Thoracic aorta (tissue), 2 donors: ENCODE measurements at regions not wholly inside any gene's neighbourhood (a gene's known extent, or its start where the extent isn't known, plus 50 kb on each side); places are given as distances from the start of the nearest gene placed in this dataset.

ENCODE experiments used
- ATAC-seq: fragments of 150-250 bp; one replicate; pipeline ENCODE4 v1.8.0; 2017; ENCODE audit warnings: low read depth; ENCODE audit not compliant: insufficient number of reproducible peaks, low FRiP score
- DNase-seq: peaks from one replicate; pipeline ENCODE4 v3.0.0-alpha.2; 2020; ENCODE audit warnings: low spot score
- H3K27ac ChIP-seq, 2 donors: fragments of 200-600 bp; sonication (generic); 1 replicate in 1 of 2; 2 replicates in 1 of 2; pipeline ENCODE4 v1.5.1; 2016; ENCODE audit warnings: mild to moderate bottlenecking in 2 of 2, moderate library complexity in 2 of 2
- H3K27me3 ChIP-seq: fragments of 200-600 bp; sonication (generic); replicated peaks from 2 replicates; pipeline ENCODE4 v1.6.0; 2016; ENCODE audit warnings: mild to moderate bottlenecking; ENCODE audit not compliant: insufficient read depth
- H3K36me3 ChIP-seq: fragments of 200-600 bp; sonication (generic); one replicate; pipeline ENCODE4 v1.5.1; 2016
- H3K4me1 ChIP-seq, 2 donors: fragments of 200-600 bp; sonication (generic); 1 replicate in 1 of 2; 2 replicates in 1 of 2; pipeline versions ENCODE4 v1.5.1 to v1.6.0; 2016; ENCODE audit warnings: low read depth in 2 of 2, mild to moderate bottlenecking in 1 of 2; ENCODE audit not compliant: control insufficient read depth in 1 of 2
- H3K4me3 ChIP-seq: fragments of 200-600 bp; sonication (generic); 2 replicates; pipeline ENCODE4 v1.5.1; 2016; ENCODE audit warnings: mild to moderate bottlenecking
- H3K9me3 ChIP-seq: fragments of 200-600 bp; sonication (generic); 2 replicates; pipeline ENCODE4 v1.5.1; 2016
- CTCF ChIP-seq: fragments of 200-600 bp; sonication (generic); IDR thresholded peaks from one replicate; pipeline ENCODE4 v1.5.1; 2019; ENCODE audit warnings: antibody characterized with exemption

- no peaks in the 10 kb centered on the region for H3K36me3 ChIP-seq
- peaks cover 5 to 17% of the 10 kb centered on the region in 2 donors for H3K4me1 ChIP-seq
- H3K4me3 ChIP-seq = no peak overlapping the region
- H3K27ac ChIP-seq = peak overlapping the region in 1 of 2 donors; percentile 16
- H3K27me3 ChIP-seq = no peaks in the 10 kb centered on the region
- H3K9me3 ChIP-seq = no peaks in the 10 kb centered on the region
- no peak for ATAC-seq
- no peak for DNase-seq
- no peak for TF ChIP-seq CTCF
Observed at GRCh38 chr13:24071016-24071415, 89.5 kb upstream of the SPATA13 start.

GRCh38 chr13:24071423-24072075 is 89.0 kb upstream of the SPATA13 start:
- DNase-seq (no peak), ATAC-seq (no peak)
- Histone ChIP-seq H3K4me3 (no peak overlapping the region), H3K4me1 (peaks cover 6 to 22% of the 10 kb centered on the region in 2 donors), H3K36me3 (no peaks in the 10 kb centered on the region), H3K9me3 (no peaks in the 10 kb centered on the region), H3K27me3 (no peaks in the 10 kb centered on the region), H3K27ac (peak overlapping the region in 1 of 2 donors; percentile 16)
- no peak for TF ChIP-seq CTCF

GRCh38 chr13:24073657-24074056 is 86.9 kb upstream of the SPATA13 start:
- H3K4me3 ChIP-seq = no peak overlapping the region
- no peaks in the 10 kb centered on the region for H3K27me3 ChIP-seq
- ATAC-seq (no peak), DNase-seq (no peak)
- H3K36me3 ChIP-seq = no peaks in the 10 kb centered on the region
- H3K27ac ChIP-seq = no peak overlapping the region
- H3K9me3 ChIP-seq = no peaks in the 10 kb centered on the region
- H3K4me1 ChIP-seq = peaks cover 6 to 22% of the 10 kb centered on the region in 2 donors
- no peak for TF ChIP-seq CTCF

GRCh38 chr13:24074678-24075077 is 85.8 kb upstream of the SPATA13 start:
- Histone ChIP-seq H3K27me3 (no peaks in the 10 kb centered on the region), H3K4me3 (no peak overlapping the region), H3K9me3 (no peaks in the 10 kb centered on the region), H3K4me1 (peaks cover 6 to 22% of the 10 kb centered on the region in 2 donors), H3K36me3 (no peaks in the 10 kb centered on the region), H3K27ac (peak overlapping the region in 1 of 2 donors; percentile 60)
- DNase-seq (no peak), ATAC-seq (peak; percentile 3)
- TF ChIP-seq CTCF = no peak

GRCh38 chr13:24075137-24075975 is 85.2 kb upstream of the SPATA13 start:
- no peaks in the 10 kb centered on the region for H3K27me3 ChIP-seq
- TF ChIP-seq CTCF = no peak
- ATAC-seq = no peak

More at GRCh38 chr13:24075137-24075975, 85.2 kb upstream of the SPATA13 start:
- peaks cover 6 to 22% of the 10 kb centered on the region in 2 donors for H3K4me1 ChIP-seq
- DNase-seq = no peak
- no peak overlapping the region for H3K4me3 ChIP-seq
- H3K9me3 ChIP-seq = no peaks in the 10 kb centered on the region
- H3K36me3 ChIP-seq = no peaks in the 10 kb centered on the region
- peak overlapping the region in 1 of 2 donors; percentile 60 for H3K27ac ChIP-seq
